Hematopoietic multipotent progenitor cell (in vitro differentiated cells): ENCODE measurements at regions not wholly inside any gene's neighbourhood (a gene's known extent, or its start where the extent isn't known, plus 50 kb on each side); places are given as distances from the start of the nearest gene placed in this dataset.
A peak's percentile ranks its signal among the peaks of the same experiment; 100 is the strongest.
"Not testable (repeated sequence)": the region's sequence is repeated elsewhere in the genome, so short reads cannot be mapped to it uniquely, and the experiment has no call there.

Source experiments
- DNase-seq, 3 donors: peaks; one replicate each; pipeline ENCODE4 v3.0.0-alpha.2; 2011 to 2015; ENCODE audit warnings: low read depth in 2 of 3, low spot score in 2 of 3

GRCh38 chr1:4164965-4165364, 264.9 kb upstream of the C1orf174 start:
- DNase-seq: no peak

DNA sequence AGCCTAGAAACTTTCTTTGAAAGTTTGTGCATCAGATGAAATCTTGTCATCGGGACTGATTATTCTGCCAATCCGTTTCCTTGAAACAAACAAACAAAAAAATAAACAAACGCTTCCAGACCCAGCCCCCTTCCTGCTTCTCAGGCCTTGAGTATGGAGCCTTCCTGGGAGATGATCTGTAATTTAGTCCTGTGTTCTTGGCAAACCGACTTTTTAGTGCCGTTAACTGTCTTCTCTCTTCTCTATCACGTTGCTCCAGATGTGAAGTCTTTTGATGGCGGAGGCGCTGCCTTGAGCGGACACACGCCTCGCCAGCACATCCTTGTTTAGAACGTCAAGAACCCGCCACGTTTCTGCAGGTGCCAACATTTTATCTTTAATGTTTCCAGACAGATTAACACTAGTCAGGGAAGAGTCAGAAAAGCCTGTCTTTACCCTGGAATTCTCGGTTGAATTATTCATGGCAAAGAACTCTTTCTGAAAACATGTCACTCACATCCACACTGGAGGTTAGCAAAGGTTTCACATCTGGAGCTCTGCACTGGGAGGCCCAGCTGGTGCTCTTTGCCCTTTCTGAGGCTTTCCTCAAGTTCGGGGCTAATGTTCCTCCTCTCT, 265.7 kb upstream of the C1orf174 start:
- DNase-seq: no peak

- no peak for DNase-seq
Measured at GRCh38 chr1:4166713-4167112, 266.6 kb upstream of the C1orf174 start.

- DNase-seq: no peak
Measured at GRCh38 chr1:4169991-4170390, 269.9 kb upstream of the C1orf174 start.

- DNase-seq: no peak
Measured at GRCh38 chr1:4170548-4171340, 270.7 kb upstream of the C1orf174 start.

DNA sequence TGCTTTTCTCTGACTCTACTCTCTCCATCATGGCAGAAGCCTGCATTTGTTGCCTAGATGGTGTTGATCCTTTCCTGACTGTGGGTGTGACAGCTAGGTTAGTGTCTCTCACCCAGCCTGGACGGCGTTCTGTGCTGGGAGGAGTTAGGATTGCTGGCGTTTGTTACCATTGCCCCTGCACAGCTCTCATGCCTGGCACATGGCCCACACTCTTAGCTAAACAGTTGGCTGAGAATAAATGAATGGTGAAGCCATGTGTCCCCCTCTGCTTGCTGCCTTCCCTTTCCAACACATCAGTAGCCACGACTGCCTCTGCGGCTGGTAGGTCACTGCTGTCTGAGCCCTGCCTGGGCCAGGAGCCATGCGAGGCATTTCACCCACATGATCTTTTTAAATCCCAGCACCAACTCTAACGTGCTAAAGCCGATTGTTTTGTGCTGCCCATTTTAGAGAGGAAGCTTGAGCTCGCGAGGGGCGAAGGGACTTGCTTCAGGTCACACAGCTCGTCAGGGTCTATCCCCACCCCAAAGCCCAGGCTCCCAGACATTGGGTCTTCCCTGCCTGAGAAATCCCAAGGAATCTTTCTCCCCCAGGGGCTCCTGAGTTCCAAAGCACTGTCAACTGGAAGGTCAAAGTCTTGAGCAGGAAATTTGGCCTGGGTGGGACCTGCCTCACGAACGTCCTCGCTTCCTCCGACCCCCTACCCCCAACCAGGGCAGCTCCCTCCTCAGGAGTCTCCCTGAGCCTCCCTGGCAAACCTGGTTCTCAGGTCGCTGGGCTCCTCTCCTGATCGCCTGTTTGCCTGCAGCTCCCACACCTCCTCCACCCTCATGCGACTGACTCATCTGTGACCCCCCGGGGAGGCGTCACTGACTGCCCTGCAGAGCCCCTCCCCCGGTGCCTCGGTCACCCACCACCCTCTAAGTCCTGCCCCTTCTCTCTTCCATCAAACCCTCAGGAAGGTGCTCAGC, 271.7 kb upstream of the C1orf174 start:
- no peak for DNase-seq

DNA sequence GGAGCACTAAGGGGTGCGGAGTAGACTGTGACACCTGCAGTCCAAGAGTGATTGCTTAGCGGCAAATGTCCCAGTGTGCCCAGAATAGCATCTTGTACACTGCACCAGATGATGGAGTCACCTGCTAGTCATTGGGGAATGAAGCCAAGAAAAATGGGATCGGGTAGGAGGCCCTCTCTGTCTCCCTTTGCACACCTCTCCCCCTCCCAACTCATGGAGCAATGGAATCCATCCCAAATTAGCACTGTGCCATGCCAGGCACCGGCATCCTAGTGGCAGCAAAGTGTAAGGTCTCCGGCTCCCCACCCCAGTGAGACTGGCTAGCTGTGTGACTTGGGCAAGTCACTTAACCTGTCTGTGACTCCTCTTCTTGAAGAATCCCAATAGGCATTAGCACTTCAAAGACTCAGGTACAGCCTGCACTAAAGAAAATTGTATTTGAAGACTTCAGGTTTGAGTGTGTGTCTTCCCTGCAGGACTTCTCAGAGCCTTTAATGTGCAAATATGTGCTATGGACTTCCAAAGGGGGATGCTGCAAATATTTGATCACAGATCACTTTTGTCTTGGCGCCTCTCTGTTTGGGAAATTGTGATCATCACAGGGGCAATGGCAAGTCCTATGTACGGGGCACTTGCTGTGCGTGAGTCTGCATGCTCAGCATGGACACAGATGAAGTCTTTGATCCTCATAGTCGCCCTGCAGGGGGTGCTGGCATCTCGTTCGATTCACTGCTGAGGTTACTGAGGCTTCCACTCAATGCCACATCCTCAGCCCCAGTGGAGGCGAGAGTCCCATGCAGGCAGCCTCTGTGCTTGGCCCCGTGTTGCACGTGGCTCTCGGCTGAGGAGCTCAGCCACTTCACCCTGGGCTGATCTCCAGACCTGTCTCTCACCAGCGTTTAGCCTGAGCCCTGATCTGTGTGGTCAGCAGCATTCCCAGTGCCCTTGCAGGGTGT, 272.9 kb upstream of the C1orf174 start:
- DNase-seq: peak in 2 of 3 donors; percentile 3 to 47

- no peak for DNase-seq
Measured at GRCh38 chr1:4173731-4174130, 273.7 kb upstream of the C1orf174 start.

- DNase-seq: no peak
Measured at GRCh38 chr1:4174291-4175200, 274.5 kb upstream of the C1orf174 start.

GRCh38 chr1:4175566-4176405, 275.7 kb upstream of the C1orf174 start:
- no peak for DNase-seq

DNA sequence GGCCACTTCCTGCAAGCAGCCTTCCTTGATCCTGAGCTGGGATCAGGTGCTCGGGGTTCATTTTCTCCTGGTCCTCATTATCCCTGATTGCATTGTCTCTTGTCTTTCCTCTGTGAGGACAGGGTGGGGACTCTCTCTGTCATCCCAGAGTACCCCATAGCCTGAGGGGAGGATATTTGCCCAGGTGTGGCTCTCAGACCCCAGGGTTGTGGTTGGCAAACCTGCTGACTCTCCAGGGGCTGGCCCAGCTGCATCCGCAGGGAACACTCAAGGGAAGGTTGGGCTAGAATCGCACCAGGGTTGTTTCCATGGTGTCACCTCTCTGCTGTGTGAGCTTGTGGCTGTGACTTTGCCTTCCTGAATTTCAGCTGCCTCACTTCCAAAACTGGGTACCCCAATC, 276.8 kb upstream of the C1orf174 start:
- no peak for DNase-seq

DNA sequence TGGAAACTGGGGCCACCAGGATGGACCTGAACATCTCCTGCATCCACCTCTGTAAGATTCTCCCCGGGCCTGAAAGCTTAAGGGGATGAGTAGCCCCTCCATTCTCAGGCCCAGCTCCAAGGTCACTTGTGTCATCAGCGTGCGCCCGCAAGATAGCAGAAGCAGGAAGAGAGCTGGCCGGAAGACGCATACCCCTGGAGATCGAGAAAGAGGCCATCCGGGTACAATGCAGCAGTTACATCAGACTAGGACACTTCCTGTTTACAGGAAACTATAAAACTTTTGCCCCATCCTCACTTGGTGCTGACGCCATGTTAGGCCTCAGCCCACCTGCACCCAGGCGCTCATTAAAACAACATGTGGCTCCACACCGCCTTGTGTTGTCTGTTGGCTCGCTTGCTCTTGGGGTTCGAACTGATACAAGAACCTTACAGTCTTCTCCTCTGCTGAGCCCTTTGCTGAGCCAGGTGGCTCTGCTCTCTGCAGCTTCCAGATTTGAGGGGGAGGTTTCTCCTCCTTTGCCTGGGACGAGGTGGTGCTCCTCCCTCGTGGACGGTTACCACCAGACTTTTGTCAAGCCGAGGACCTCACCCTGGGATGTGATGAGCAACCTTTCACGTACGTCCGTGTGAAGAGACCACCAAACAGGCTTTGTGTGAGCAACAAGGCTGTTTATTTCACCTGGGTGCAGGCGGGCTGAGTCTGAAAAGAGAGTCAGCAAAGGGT, 277.5 kb upstream of the C1orf174 start:
- DNase-seq: no peak

- DNase-seq: no peak
Measured at GRCh38 chr1:4178501-4179113, 278.5 kb upstream of the C1orf174 start.

- no peak for DNase-seq
Measured at GRCh38 chr1:4179914-4180735, 280.1 kb upstream of the C1orf174 start.

GRCh38 chr1:4186486-4186885, 286.4 kb upstream of the C1orf174 start:
- DNase-seq: not testable (repeated sequence)

DNA sequence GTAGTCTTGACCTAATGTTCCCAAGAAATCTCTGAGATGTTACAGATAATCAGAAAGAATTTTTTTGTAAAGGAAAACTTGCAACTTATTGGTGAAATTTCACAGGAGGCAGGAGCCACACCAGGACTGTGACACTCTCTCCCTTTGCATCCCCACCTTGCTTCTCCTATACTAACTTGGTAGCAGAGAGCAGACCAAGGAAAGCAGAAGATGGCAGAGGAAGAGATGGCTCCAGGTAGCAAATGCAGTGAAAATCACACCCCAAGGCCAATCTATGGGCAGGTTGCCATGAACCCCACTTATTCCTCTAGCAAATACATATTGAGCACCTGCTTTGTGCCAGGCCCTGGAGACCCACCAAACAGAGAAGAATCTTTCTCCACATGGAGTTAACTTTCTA, 303.4 kb upstream of the C1orf174 start:
- no peak for DNase-seq
